ENCODE measurements at regions not wholly inside any gene's neighbourhood (a gene's known extent, or its start where the extent isn't known, plus 50 kb on each side); places are given as distances from the start of the nearest gene placed in this dataset.

- no peak for DNase-seq
- ATAC-seq = no peak
- no peaks in the 10 kb centered on the region for H3K4me1 Mint-ChIP-seq
- no peaks in the 10 kb centered on the region for H3K9me3 Mint-ChIP-seq
- H3K27me3 Mint-ChIP-seq = no peaks in the 10 kb centered on the region
- H3K4me3 Mint-ChIP-seq = no peak overlapping the region
- no peak overlapping the region for H3K27ac Mint-ChIP-seq
Observed at GRCh38 chr2:160868891-160869290, 291.3 kb upstream of the TANK start.

DNA sequence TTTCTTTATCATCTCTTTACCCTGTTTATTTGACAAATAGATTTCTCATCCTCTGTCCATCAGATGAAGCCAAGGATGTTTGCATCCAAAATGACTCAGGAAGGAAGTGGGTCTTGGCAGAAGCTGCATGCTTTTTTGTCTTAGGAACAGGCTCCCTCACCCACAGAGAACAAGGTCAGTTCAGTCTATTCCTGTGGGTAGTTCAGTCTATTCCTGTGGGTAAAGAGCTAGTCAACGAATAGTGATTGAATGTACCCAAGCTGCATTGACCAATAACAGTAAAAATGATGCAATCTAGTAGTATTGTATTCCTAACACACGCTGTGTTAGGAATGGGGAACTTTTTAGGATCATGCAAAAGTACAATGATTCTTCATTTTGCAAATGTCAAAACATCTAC lies 290.8 kb upstream of the TANK start:
- no peak for ATAC-seq
- H3K27ac Mint-ChIP-seq = no peak overlapping the region
- no peak overlapping the region for H3K4me3 Mint-ChIP-seq
- H3K9me3 Mint-ChIP-seq = no peaks in the 10 kb centered on the region
- DNase-seq = no peak
- no peaks in the 10 kb centered on the region for H3K27me3 Mint-ChIP-seq
- H3K4me1 Mint-ChIP-seq = no peaks in the 10 kb centered on the region

DNA sequence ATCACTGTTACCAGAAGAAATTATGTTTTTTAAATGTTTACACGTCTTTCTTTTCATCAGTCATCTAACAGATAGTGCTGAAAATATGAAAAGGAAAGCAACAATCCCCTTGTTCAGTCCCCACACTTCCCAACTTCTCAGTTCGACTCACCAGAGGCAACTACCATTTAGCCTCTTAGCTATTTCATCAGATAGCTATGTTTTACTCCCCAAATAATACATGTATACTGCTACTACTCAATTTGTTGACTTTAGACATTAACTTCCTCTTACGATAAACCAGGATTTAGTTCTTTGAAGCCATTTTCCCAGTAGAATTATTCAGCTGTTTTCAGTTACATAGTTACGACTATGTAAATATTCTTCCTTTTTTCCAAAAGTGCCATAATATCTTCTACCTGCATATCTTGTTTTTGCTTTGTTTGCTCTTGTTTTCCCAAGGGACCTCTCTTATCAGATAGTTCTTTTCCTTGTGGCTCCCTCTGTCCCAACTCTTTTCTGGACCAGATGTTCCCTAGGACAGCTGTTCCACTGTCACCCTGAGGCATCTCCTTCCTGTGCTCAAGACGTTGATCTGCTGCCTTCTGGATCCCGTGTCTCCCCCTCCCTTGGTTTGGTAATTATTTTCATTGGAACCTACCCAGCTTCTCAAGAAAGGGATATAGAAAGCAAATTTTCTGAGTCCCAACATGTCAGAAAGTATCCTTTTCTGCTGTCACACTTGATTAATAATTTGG lies 289.3 kb upstream of the TANK start:
- ATAC-seq (no peak), DNase-seq (no peak)
- H3K9me3 Mint-ChIP-seq = no peaks in the 10 kb centered on the region
- no peaks in the 10 kb centered on the region for H3K27me3 Mint-ChIP-seq
- H3K4me1 Mint-ChIP-seq = no peaks in the 10 kb centered on the region
- H3K4me3 Mint-ChIP-seq = no peak overlapping the region
- H3K27ac Mint-ChIP-seq = no peak overlapping the region

DNA sequence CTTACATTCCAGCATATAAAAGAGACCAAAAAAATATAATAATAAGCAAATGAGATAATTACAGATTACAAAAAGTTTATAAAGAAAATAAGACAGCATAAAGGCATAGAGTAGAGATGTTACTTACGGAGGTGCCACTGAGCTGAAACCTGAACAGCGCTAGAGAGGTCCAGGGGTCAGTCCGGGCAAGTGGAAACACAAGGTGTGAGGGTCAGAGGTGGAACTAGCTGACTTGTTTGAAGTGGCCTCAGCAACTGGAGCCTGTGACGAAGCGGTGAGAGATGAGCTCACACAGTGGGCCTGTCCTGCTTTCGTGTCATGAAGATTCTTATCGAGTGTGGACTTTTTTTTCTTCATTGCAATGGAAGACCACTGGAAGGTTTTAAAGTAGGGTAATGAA lies 288.3 kb upstream of the TANK start:
- Mint-ChIP-seq H3K9me3 (no peaks in the 10 kb centered on the region), H3K27me3 (no peaks in the 10 kb centered on the region), H3K4me3 (no peak overlapping the region), H3K4me1 (no peaks in the 10 kb centered on the region), H3K27ac (no peak overlapping the region)
- ATAC-seq = no peak
- no peak for DNase-seq

- Mint-ChIP-seq H3K27me3 (no peaks in the 10 kb centered on the region), H3K4me3 (no peak overlapping the region), H3K4me1 (no peaks in the 10 kb centered on the region), H3K9me3 (no peaks in the 10 kb centered on the region), H3K27ac (no peak overlapping the region)
- no peak for ATAC-seq
- DNase-seq = no peak
Observed at GRCh38 chr2:160876029-160876428, 284.2 kb upstream of the TANK start.

- H3K27me3 Mint-ChIP-seq = no peaks in the 10 kb centered on the region
- no peak overlapping the region for H3K4me3 Mint-ChIP-seq
- H3K9me3 Mint-ChIP-seq = no peaks in the 10 kb centered on the region
- no peaks in the 10 kb centered on the region for H3K4me1 Mint-ChIP-seq
- DNase-seq = no peak
- H3K27ac Mint-ChIP-seq = no peak overlapping the region
- ATAC-seq = no peak
Observed at GRCh38 chr2:160876765-160877164, 283.5 kb upstream of the TANK start.

- no peak for ATAC-seq
Observed at GRCh38 chr2:160878618-160879017, 281.6 kb upstream of the TANK start.

DNA sequence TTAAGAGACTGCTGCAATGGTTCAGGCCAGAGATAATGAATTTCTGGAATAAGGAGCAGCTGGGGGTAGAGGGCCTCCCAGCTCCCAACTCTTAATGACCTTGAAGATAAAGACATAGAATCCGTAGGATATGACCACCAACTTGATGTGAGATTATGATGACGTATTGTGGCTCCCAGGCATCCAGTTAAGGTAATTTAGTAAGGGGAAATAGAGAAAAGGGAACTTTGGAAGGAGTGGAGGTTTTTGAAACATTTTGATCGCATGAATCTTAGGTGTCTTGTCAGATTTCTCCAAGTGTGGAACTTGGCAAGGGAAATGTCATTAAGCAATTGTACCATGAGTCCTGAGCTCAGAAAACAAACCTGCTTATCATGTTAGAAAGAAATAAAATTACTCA lies 277.3 kb upstream of the TANK start:
- no peaks in the 10 kb centered on the region for H3K27me3 Mint-ChIP-seq
- no peaks in the 10 kb centered on the region for H3K4me1 Mint-ChIP-seq
- no peak overlapping the region for H3K4me3 Mint-ChIP-seq
- H3K9me3 Mint-ChIP-seq = no peaks in the 10 kb centered on the region
- no peak overlapping the region for H3K27ac Mint-ChIP-seq
- DNase-seq (no peak), ATAC-seq (no peak)

More at GRCh38 chr2:160878618-160879017, 281.6 kb upstream of the TANK start:
- H3K9me3 Mint-ChIP-seq = no peaks in the 10 kb centered on the region
- no peak overlapping the region for H3K27ac Mint-ChIP-seq
- DNase-seq = no peak
- H3K27me3 Mint-ChIP-seq = no peaks in the 10 kb centered on the region
- H3K4me3 Mint-ChIP-seq = no peak overlapping the region
- H3K4me1 Mint-ChIP-seq = no peaks in the 10 kb centered on the region

DNA sequence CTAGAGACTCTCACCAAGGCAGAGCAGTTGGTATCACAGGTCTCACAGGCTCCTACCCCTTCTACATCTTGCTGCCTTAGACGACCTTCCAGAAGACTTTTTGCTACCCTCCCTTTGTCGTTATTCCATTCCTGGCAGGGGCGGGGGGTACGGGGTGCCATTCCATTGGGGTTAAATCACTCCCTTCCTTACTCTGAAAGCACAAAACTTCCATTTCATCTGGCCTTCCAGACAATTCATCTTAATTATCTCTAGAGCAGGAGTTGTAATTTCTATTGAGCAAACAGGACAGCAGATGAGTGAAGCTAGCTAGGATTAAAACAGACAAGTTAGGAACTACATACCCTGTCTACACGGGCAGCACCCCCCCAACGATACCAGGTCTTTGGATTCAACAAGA lies 276.2 kb upstream of the TANK start:
- H3K9me3 Mint-ChIP-seq = no peaks in the 10 kb centered on the region
- H3K27ac Mint-ChIP-seq = no peak overlapping the region
- no peak for ATAC-seq
- H3K27me3 Mint-ChIP-seq = no peaks in the 10 kb centered on the region
- no peak overlapping the region for H3K4me3 Mint-ChIP-seq
- no peaks in the 10 kb centered on the region for H3K4me1 Mint-ChIP-seq
- no peak for DNase-seq

DNA sequence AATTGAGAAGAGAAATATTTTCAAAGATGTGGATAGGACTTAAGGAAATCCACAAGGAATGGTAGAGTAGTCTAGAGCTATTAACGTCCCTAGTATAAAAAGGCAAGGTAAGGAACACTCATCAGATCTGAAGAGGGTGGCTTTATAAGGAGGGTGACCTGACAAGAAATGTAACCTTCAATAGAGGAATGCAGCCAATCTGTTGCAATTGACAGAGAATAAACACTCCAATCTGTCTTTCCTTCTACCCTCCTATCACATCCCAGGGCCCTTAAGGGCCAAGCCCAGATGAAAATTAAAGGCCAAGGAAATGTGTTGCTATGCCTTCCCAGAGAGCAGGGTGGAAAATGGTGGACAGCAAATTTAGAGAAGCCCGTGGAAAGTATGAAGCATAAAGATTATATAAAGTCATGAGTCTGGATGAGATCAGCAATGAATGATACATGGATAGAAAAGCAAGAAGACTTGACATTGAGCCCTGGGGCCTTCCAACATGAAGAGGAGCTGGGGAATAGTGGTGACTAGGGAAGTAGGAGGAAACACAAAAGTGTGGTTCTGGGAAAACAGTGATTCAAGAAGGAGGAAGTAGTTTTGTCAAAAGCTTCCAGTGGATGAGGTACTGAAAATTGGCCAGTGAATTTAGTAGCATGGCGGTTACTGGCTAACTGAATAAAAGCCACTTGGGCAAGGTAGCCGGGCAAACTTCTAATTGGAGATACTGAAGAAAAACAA lies 270.6 kb upstream of the TANK start:
- no peak overlapping the region for H3K27ac Mint-ChIP-seq
- H3K9me3 Mint-ChIP-seq = no peaks in the 10 kb centered on the region
- no peak for ATAC-seq
- no peak overlapping the region for H3K4me3 Mint-ChIP-seq
- no peaks in the 10 kb centered on the region for H3K27me3 Mint-ChIP-seq
- no peaks in the 10 kb centered on the region for H3K4me1 Mint-ChIP-seq
- no peak for DNase-seq

- Mint-ChIP-seq H3K27ac (no peak overlapping the region), H3K4me1 (no peaks in the 10 kb centered on the region), H3K27me3 (no peaks in the 10 kb centered on the region), H3K9me3 (peaks cover 0 to 5% of the 10 kb centered on the region in 2 donors), H3K4me3 (no peak overlapping the region)
- ATAC-seq (no peak), DNase-seq (no peak)
Observed at GRCh38 chr2:160890667-160891352, 269.4 kb upstream of the TANK start.

GRCh38 chr2:160891353-160891740 lies 268.9 kb upstream of the TANK start:
- Mint-ChIP-seq H3K27me3 (no peaks in the 10 kb centered on the region), H3K4me3 (no peak overlapping the region), H3K4me1 (no peaks in the 10 kb centered on the region), H3K9me3 (peaks cover 0 to 9% of the 10 kb centered on the region in 2 donors), H3K27ac (no peak overlapping the region)
- DNase-seq (no peak), ATAC-seq (no peak)

DNA sequence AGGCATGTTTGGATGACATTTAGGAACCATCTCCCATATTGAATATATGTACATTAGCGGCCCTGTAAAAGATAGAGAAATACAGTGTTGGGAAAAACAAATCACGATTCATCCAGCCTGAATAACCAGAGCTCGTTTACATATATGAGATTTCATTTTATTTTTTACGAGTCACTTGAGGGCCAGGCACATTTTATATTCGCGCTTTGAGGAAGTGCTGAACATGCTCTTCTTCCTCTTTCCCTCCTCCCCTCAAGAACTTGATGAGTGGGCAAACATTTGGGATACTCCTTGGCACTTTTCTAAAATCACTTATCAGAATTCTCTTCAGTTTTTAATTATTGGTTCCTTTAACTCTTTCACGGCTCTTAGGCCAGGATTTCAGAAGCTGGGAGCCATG lies 268.0 kb upstream of the TANK start:
- DNase-seq (no peak), ATAC-seq (no peak)
- H3K4me3 Mint-ChIP-seq = no peak overlapping the region
- H3K9me3 Mint-ChIP-seq = peaks cover 0 to 9% of the 10 kb centered on the region in 2 donors
- H3K4me1 Mint-ChIP-seq = no peaks in the 10 kb centered on the region
- H3K27me3 Mint-ChIP-seq = no peaks in the 10 kb centered on the region
- H3K27ac Mint-ChIP-seq = no peak overlapping the region

- H3K27ac Mint-ChIP-seq = no peak overlapping the region
- H3K9me3 Mint-ChIP-seq = peaks cover 0 to 9% of the 10 kb centered on the region in 2 donors
- no peak for ATAC-seq
- no peaks in the 10 kb centered on the region for H3K4me1 Mint-ChIP-seq
- no peak for DNase-seq
- H3K4me3 Mint-ChIP-seq = no peak overlapping the region
- H3K27me3 Mint-ChIP-seq = no peaks in the 10 kb centered on the region
Observed at GRCh38 chr2:160893581-160893980, 266.6 kb upstream of the TANK start.

DNA sequence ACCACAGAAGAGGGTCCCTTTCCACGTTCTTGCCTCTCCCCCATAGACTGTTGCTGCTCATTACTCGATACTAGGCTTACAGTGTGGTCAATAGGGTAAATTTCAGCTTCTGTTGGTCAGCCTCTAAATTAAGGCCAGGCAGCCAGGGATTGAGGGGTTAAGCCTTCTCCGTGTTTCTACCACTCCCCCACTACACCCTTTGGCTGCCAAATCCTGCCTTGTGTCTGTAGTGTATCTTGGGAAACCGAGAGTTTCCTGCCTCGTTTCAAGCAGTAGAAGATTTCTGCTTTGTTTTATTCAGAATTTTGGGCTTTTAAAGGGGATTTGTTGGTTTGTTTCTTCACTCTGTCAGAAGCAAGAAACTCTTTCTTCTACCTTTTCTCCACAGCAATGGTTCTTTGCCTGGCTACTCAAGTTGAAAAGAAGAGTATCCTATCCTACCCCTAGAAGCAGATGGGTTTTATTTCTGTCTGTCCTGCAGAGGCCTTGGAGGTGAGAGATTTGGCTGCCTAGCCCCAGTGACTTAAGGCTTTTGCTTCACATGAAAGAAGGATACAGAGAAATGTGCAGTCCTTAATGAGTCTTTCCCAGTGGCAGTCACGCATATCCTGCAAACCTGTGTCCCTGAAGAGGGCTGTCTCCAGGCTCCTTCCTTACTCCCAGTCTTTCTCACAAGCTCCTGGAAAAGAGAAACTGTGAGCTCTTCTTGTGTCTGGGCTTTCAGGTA lies 261.5 kb upstream of the TANK start:
- DNase-seq (no peak), ATAC-seq (no peak)
- Mint-ChIP-seq H3K27me3 (no peaks in the 10 kb centered on the region), H3K27ac (no peak overlapping the region), H3K9me3 (peaks cover 0 to 9% of the 10 kb centered on the region in 2 donors), H3K4me3 (no peak overlapping the region), H3K4me1 (no peaks in the 10 kb centered on the region)

- no peaks in the 10 kb centered on the region for H3K27me3 Mint-ChIP-seq
- DNase-seq = no peak
Observed at GRCh38 chr2:160901613-160902012, 258.6 kb upstream of the TANK start.

More at GRCh38 chr2:160901613-160902012, 258.6 kb upstream of the TANK start:
- H3K27ac Mint-ChIP-seq = no peak overlapping the region
- ATAC-seq = no peak
- no peak overlapping the region for H3K4me3 Mint-ChIP-seq
- H3K4me1 Mint-ChIP-seq = no peaks in the 10 kb centered on the region
- H3K9me3 Mint-ChIP-seq = no peaks in the 10 kb centered on the region
